ENCODE measurements at regions not wholly inside any gene's neighbourhood (a gene's known extent, or its start where the extent isn't known, plus 50 kb on each side); places are given as distances from the start of the nearest gene placed in this dataset.

DNA sequence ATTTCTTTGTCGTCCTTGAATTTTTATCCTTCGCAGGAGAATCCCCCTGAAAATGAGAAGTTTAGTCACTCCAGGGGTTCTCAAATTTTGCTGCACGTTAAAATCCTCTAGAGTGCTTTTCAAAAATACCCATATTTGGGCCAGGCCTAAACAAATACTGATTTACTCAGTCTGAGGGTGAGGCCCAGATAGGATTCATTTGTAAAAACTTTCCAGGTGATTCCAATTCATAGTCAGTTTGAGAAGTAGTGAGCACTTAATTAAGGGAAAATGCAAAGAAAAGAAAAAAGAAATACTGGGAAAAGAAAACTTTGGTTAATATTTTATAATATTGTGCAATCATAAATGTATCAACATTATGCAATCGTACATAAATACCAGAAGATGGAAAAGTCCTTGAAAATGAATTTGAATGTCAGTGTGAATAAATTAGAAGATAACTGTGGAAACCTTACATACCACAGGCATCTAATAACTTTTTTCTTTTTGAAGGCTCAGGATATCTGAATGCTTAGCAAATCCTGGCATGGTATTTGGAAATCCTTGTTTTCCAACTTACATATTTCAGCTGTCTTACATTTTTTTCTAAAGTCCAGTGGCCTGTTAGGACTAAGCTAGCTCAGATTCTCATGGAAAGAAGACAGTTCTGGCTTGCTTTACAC, 116.5 kb upstream of the DAPK1 start:
- Histone ChIP-seq H4K91ac (ENCODE audit: low read depth, low read length) (no peak overlapping the region), H3K27me3 (ENCODE audit: insufficient read depth, low read length) (no peaks in the 10 kb centered on the region), H3K36me3 (ENCODE audit: control insufficient read depth in 1 of 2, insufficient read depth in 2 of 2, low read length in 2 of 2) (no peaks in the 10 kb centered on the region), H2AK5ac (ENCODE audit: low read length) (no peak overlapping the region), H2AFZ (ENCODE audit: insufficient read depth, low read length, poor library complexity) (no peak overlapping the region), H3K9me3 (ENCODE audit: insufficient read depth, low read depth, low read length) (no peaks in the 10 kb centered on the region), H4K8ac (ENCODE audit: low read depth, low read length) (no peak overlapping the region), H3K79me1 (ENCODE audit: low read length) (no peaks in the 10 kb centered on the region), H3K18ac (ENCODE audit: low read length) (no peak overlapping the region), H3K4me1 (ENCODE audit: control insufficient read depth in 1 of 2, insufficient read depth in 2 of 2, low read length in 2 of 2) (peaks cover 0 to 2% of the 10 kb centered on the region in 2 experiments), H3K4me2 (ENCODE audit: low read length) (no peak overlapping the region), H3K9ac (ENCODE audit: low read length) (no peak overlapping the region), H3K23ac (ENCODE audit: low read length) (no peak overlapping the region), H3K4ac (ENCODE audit: low read depth, low read length) (no peak overlapping the region), H4K12ac (ENCODE audit: low read depth, low read length) (no peak overlapping the region), H2BK120ac (ENCODE audit: insufficient read depth, low read length, poor library complexity) (no peak overlapping the region), H3K79me2 (ENCODE audit: control insufficient read depth, insufficient read depth, low read length, poor library complexity) (no peaks in the 10 kb centered on the region), H3K4me3 (ENCODE audit: low read depth, low read length) (no peak overlapping the region), H2BK5ac (ENCODE audit: low read depth, low read length, poor library complexity) (no peak overlapping the region), H3K27ac (ENCODE audit: low read depth, low read length) (no peak overlapping the region), H2BK12ac (ENCODE audit: low read length) (no peak overlapping the region), H3K14ac (ENCODE audit: low read length) (no peak overlapping the region)
- no CpG with 5 or more reads among the region's 4 CpGs for whole genome bisulfite sequencing (ENCODE audit: extremely low coverage, insufficient coverage, insufficient read length)
- peak; percentile 39 to 95 for DNase-seq

DNA sequence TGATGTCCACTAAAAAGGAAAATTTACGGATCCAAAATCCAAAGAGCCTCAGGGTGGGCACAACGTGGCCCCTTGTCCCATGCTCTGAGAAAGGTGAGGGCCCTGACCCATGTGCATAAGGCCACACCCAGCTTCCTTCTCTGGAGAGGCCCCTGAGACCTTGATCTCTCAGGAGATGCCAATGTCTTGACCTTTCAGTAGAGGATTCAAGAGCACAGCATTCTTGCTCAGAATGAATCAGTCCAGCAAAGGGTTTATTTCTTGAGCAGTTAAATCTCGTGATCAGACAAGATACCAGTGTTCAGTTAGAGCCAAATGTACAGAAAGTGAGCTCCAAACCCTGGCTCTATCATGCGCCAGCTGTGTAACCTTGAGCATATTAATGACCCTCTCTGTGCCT, 115.9 kb upstream of the DAPK1 start:
- no peak overlapping the region for H3K14ac ChIP-seq (ENCODE audit: low read length)
- no peak overlapping the region for H4K91ac ChIP-seq (ENCODE audit: low read depth, low read length)
- no CpG with 5 or more reads among the region's 4 CpGs for WGBS (ENCODE audit: extremely low coverage, insufficient coverage, insufficient read length)
- H2BK120ac ChIP-seq (ENCODE audit: insufficient read depth, low read length, poor library complexity) = no peak overlapping the region
- no peak overlapping the region for H3K4me2 ChIP-seq (ENCODE audit: low read length)
- no peak overlapping the region for H3K4ac ChIP-seq (ENCODE audit: low read depth, low read length)
- no peaks in the 10 kb centered on the region for H3K9me3 ChIP-seq (ENCODE audit: insufficient read depth, low read depth, low read length)
- no peak overlapping the region for H2BK12ac ChIP-seq (ENCODE audit: low read length)
- no peak overlapping the region for H3K27ac ChIP-seq (ENCODE audit: low read depth, low read length)
- H3K36me3 ChIP-seq (ENCODE audit: control insufficient read depth in 1 of 2, insufficient read depth in 2 of 2, low read length in 2 of 2) = no peaks in the 10 kb centered on the region
- no peak overlapping the region for H4K8ac ChIP-seq (ENCODE audit: low read depth, low read length)
- H3K9ac ChIP-seq (ENCODE audit: low read length) = no peak overlapping the region
- peak in 1 of 2 donors; percentile 40 for DNase-seq
- H3K79me2 ChIP-seq (ENCODE audit: control insufficient read depth, insufficient read depth, low read length, poor library complexity) = no peaks in the 10 kb centered on the region
- H3K27me3 ChIP-seq (ENCODE audit: insufficient read depth, low read length) = no peaks in the 10 kb centered on the region
- no peak overlapping the region for H3K4me3 ChIP-seq (ENCODE audit: low read depth, low read length)
- no peak overlapping the region for H3K18ac ChIP-seq (ENCODE audit: low read length)
- H2AK5ac ChIP-seq (ENCODE audit: low read length) = no peak overlapping the region
- H2BK5ac ChIP-seq (ENCODE audit: low read depth, low read length, poor library complexity) = no peak overlapping the region
- peaks cover 0 to 2% of the 10 kb centered on the region in 2 experiments for H3K4me1 ChIP-seq (ENCODE audit: control insufficient read depth in 1 of 2, insufficient read depth in 2 of 2, low read length in 2 of 2)
- no peak overlapping the region for H4K12ac ChIP-seq (ENCODE audit: low read depth, low read length)
- H2AFZ ChIP-seq (ENCODE audit: insufficient read depth, low read length, poor library complexity) = no peak overlapping the region
- no peak overlapping the region for H3K23ac ChIP-seq (ENCODE audit: low read length)
- no peaks in the 10 kb centered on the region for H3K79me1 ChIP-seq (ENCODE audit: low read length)

DNA sequence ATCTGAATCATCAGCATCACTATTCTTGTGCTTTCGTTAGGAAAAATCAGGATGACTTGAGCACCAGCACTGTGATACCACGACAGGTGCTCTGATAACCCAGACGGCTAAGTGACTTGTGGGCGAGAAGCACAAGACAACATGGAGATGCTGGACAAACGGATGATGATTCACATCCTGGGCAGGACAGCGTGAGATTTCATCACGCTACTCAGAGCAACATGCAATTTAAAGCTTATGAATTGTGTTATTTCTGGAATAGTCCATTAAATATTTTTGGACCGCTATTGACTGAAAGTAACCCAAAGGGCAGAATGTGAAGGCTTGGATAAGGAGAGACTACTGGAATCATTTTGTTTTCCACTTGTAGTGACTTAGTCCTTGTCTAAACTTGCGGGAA, 114.8 kb upstream of the DAPK1 start:
- H2AK5ac ChIP-seq (ENCODE audit: low read length) = no peak overlapping the region
- no peak overlapping the region for H3K27ac ChIP-seq (ENCODE audit: low read depth, low read length)
- H2AFZ ChIP-seq (ENCODE audit: insufficient read depth, low read length, poor library complexity) = no peak overlapping the region
- no peak overlapping the region for H3K4me2 ChIP-seq (ENCODE audit: low read length)
- H3K9ac ChIP-seq (ENCODE audit: low read length) = no peak overlapping the region
- no peak overlapping the region for H4K12ac ChIP-seq (ENCODE audit: low read depth, low read length)
- H3K14ac ChIP-seq (ENCODE audit: low read length) = no peak overlapping the region
- H4K91ac ChIP-seq (ENCODE audit: low read depth, low read length) = no peak overlapping the region
- no peaks in the 10 kb centered on the region for H3K9me3 ChIP-seq (ENCODE audit: insufficient read depth, low read depth, low read length)
- H3K36me3 ChIP-seq (ENCODE audit: control insufficient read depth in 1 of 2, insufficient read depth in 2 of 2, low read length in 2 of 2) = no peaks in the 10 kb centered on the region
- no peaks in the 10 kb centered on the region for H3K27me3 ChIP-seq (ENCODE audit: insufficient read depth, low read length)
- peak; percentile 35 to 63 for DNase-seq
- no peak overlapping the region for H3K4ac ChIP-seq (ENCODE audit: low read depth, low read length)
- H2BK5ac ChIP-seq (ENCODE audit: low read depth, low read length, poor library complexity) = no peak overlapping the region
- no CpG with 5 or more reads among the region's 9 CpGs for WGBS (ENCODE audit: extremely low coverage, insufficient coverage, insufficient read length)
- no peaks in the 10 kb centered on the region for H3K79me1 ChIP-seq (ENCODE audit: low read length)
- H3K4me1 ChIP-seq (ENCODE audit: control insufficient read depth in 1 of 2, insufficient read depth in 2 of 2, low read length in 2 of 2) = peaks cover 0 to 5% of the 10 kb centered on the region in 2 experiments
- no peaks in the 10 kb centered on the region for H3K79me2 ChIP-seq (ENCODE audit: control insufficient read depth, insufficient read depth, low read length, poor library complexity)
- no peak overlapping the region for H4K8ac ChIP-seq (ENCODE audit: low read depth, low read length)
- H2BK12ac ChIP-seq (ENCODE audit: low read length) = no peak overlapping the region
- H2BK120ac ChIP-seq (ENCODE audit: insufficient read depth, low read length, poor library complexity) = no peak overlapping the region
- H3K18ac ChIP-seq (ENCODE audit: low read length) = no peak overlapping the region
- H3K4me3 ChIP-seq (ENCODE audit: low read depth, low read length) = no peak overlapping the region
- H3K23ac ChIP-seq (ENCODE audit: low read length) = no peak overlapping the region

DNA sequence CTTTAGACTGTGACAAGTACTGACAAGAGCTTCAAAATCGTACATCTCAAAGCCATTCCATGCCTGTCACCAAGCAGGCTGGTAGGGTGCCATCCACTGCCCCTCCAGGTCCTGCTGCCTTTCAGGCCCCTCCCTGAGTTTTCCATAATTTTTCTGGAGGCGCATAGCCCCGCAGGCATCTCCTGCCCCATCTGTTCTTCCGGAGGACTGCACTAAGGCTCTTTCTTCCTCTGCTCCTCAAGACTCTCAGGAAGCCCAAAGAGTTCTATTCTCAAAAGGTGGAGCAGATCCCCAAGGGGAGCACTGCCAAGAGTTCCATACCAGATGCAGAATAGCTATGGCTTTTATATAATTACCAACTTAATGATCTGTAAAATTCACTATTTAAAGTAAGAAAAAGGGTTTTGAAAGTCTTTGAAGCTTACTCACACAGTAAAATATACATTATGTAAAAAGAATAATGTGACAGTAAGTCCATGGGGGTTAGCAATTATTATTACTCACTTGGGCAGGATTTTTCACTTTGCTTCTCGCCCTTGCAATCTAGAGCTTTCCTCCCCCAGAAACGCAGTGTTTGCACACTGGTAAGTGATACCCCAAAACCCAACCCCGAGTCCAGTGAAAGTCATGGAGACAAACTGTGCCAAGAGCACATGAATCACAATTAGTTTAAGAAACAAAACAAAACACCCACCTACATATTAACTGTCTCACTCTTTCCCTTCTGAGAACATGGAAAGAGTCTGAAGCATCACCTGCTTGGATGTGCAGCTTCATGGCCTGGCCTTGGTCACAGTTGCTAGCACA, 114.1 kb upstream of the DAPK1 start:
- Histone ChIP-seq H3K4ac (ENCODE audit: low read depth, low read length) (no peak overlapping the region), H4K91ac (ENCODE audit: low read depth, low read length) (no peak overlapping the region), H3K79me1 (ENCODE audit: low read length) (no peaks in the 10 kb centered on the region), H2BK120ac (ENCODE audit: insufficient read depth, low read length, poor library complexity) (no peak overlapping the region), H4K12ac (ENCODE audit: low read depth, low read length) (no peak overlapping the region), H3K27ac (ENCODE audit: low read depth, low read length) (no peak overlapping the region), H3K27me3 (ENCODE audit: insufficient read depth, low read length) (no peaks in the 10 kb centered on the region), H3K9me3 (ENCODE audit: insufficient read depth, low read depth, low read length) (no peaks in the 10 kb centered on the region), H3K4me1 (ENCODE audit: control insufficient read depth in 1 of 2, insufficient read depth in 2 of 2, low read length in 2 of 2) (peaks cover 0 to 5% of the 10 kb centered on the region in 2 experiments), H2BK12ac (ENCODE audit: low read length) (no peak overlapping the region), H3K36me3 (ENCODE audit: control insufficient read depth in 1 of 2, insufficient read depth in 2 of 2, low read length in 2 of 2) (no peaks in the 10 kb centered on the region), H2AK5ac (ENCODE audit: low read length) (no peak overlapping the region), H3K9ac (ENCODE audit: low read length) (peak overlapping the region; percentile 48), H3K79me2 (ENCODE audit: control insufficient read depth, insufficient read depth, low read length, poor library complexity) (no peaks in the 10 kb centered on the region), H4K8ac (ENCODE audit: low read depth, low read length) (no peak overlapping the region), H3K18ac (ENCODE audit: low read length) (no peak overlapping the region), H2AFZ (ENCODE audit: insufficient read depth, low read length, poor library complexity) (no peak overlapping the region), H3K23ac (ENCODE audit: low read length) (no peak overlapping the region), H3K14ac (ENCODE audit: low read length) (no peak overlapping the region), H2BK5ac (ENCODE audit: low read depth, low read length, poor library complexity) (no peak overlapping the region), H3K4me3 (ENCODE audit: low read depth, low read length) (no peak overlapping the region), H3K4me2 (ENCODE audit: low read length) (no peak overlapping the region)
- no peak for DNase-seq
- no CpG with 5 or more reads among the region's 7 CpGs for WGBS (ENCODE audit: extremely low coverage, insufficient coverage, insufficient read length)
